H1 (cell line): ENCODE measurements at regions not wholly inside any gene's neighbourhood (a gene's known extent, or its start where the extent isn't known, plus 50 kb on each side); places are given as distances from the start of the nearest gene placed in this dataset.

Experiments used
- CTCF ChIA-PET: fragments of 300-600 bp; sonication (Branson Sonifier 250); formaldehyde crosslinking; loops from one replicate; lab custom pipeline; 2021; ENCODE audit not compliant: partially characterized antibody; lab: Charles Lee
- POLR2A ChIA-PET: fragments of 300-600 bp; sonication (Branson Sonifier 250); formaldehyde crosslinking; loops from one replicate; lab custom pipeline; 2021; ENCODE audit warnings: inconsistent platforms; ENCODE audit not compliant: partially characterized antibody; lab: Charles Lee
- DNase-seq, 2 experiments: peaks; one replicate each; pipeline versions ENCODE4 v3.0.0 to v3.0.0-alpha.2; 2010 to 2022; ENCODE audit warnings: low spot score in 2 of 2, low read depth in 1 of 2, mixed read lengths in 1 of 2
- FAIRE-seq: peaks from 2 replicates; lab custom pipeline; 2011; peaks lifted over from hg19 to GRCh38; lab: Jason Lieb, UNC
- H2AFZ ChIP-seq: 2 replicates; pipeline ENCODE4 v1.8.1; 2012; ENCODE audit warnings: low read length, inconsistent platforms
- H2AK5ac ChIP-seq: 2 replicates; pipeline ENCODE4 v1.6.1; 2013; ENCODE audit warnings: low read depth, low read length
- H2BK120ac ChIP-seq: replicated peaks from 2 replicates; pipeline ENCODE3; 2013; ENCODE audit warnings: low read depth, low read length, inconsistent platforms
- H2BK12ac ChIP-seq: 2 replicates; pipeline ENCODE4 v1.6.1; 2013; ENCODE audit warnings: low read depth, low read length
- H2BK15ac ChIP-seq: 2 replicates; pipeline ENCODE4 v1.6.1; 2013; ENCODE audit warnings: low read length
- H2BK20ac ChIP-seq: 2 replicates; pipeline ENCODE4 v1.6.1; 2013; ENCODE audit warnings: low read length
- H2BK5ac ChIP-seq: 2 replicates; pipeline ENCODE4 v1.6.1; 2013; ENCODE audit warnings: low read depth, low read length
- H3K14ac ChIP-seq: 2 replicates; pipeline ENCODE4 v1.6.1; 2013; ENCODE audit warnings: inconsistent platforms; ENCODE audit not compliant: insufficient read length
- H3K18ac ChIP-seq: 2 replicates; pipeline ENCODE4 v1.6.1; 2013; ENCODE audit warnings: low read length; ENCODE audit errors: extremely low read depth
- H3K23ac ChIP-seq: 2 replicates; pipeline ENCODE4 v1.6.1; 2013; ENCODE audit warnings: inconsistent platforms; ENCODE audit not compliant: insufficient read length
- H3K23me2 ChIP-seq: 2 replicates; pipeline ENCODE4 v1.6.1; 2013; ENCODE audit warnings: low read depth, low read length
- H3K27ac ChIP-seq: 2 replicates; pipeline ENCODE4 v1.6.1; 2011; ENCODE audit warnings: low read depth, low read length, inconsistent platforms
- H3K27me3 ChIP-seq, 4 experiments: replicated peaks in 1 of 4; 1 replicate in 1 of 4; 2 replicates in 3 of 4; pipeline versions ENCODE4 v1.6.1 to v1.8.1; 2011 to 2013; ENCODE audit warnings: low read length in 3 of 4, mild to moderate bottlenecking in 3 of 4, inconsistent platforms in 2 of 4, mixed read lengths in 2 of 4, moderate library complexity in 1 of 4; ENCODE audit not compliant: control insufficient read depth in 3 of 4, insufficient read depth in 3 of 4; ENCODE audit errors: extremely low read depth in 1 of 4
- H3K36me3 ChIP-seq, 4 experiments: 2 replicates each; pipeline versions ENCODE4 v1.6.1 to v1.8.1; 2011 to 2013; ENCODE audit warnings: mild to moderate bottlenecking in 4 of 4, low read length in 3 of 4, moderate library complexity in 2 of 4, control low read depth in 1 of 4, inconsistent platforms in 1 of 4; ENCODE audit not compliant: insufficient read depth in 4 of 4, control insufficient read depth in 2 of 4
- H3K4ac ChIP-seq: replicated peaks from 2 replicates; pipeline ENCODE3; 2013; ENCODE audit warnings: low read length, low read depth, mixed read lengths, inconsistent platforms; ENCODE audit not compliant: insufficient read length
- H3K4me1 ChIP-seq, 4 experiments: replicated peaks in 1 of 4; 1 replicate in 1 of 4; 2 replicates in 3 of 4; pipeline versions ENCODE4 v1.6.1 to v1.8.1; 2011 to 2013; ENCODE audit warnings: low read length in 3 of 4, inconsistent platforms in 2 of 4, mixed read lengths in 1 of 4; ENCODE audit not compliant: insufficient read depth in 4 of 4, control insufficient read depth in 3 of 4
- H3K4me2 ChIP-seq, 2 experiments: 2 replicates each; pipeline versions ENCODE4 v1.6.1 to v1.8.1; 2011 to 2013; ENCODE audit warnings: low read depth in 2 of 2, low read length in 2 of 2, control low read depth in 1 of 2, inconsistent platforms in 1 of 2, mild to moderate bottlenecking in 1 of 2; ENCODE audit not compliant: insufficient read depth in 1 of 2
- H3K4me3 ChIP-seq, 4 experiments: fragments of 200-600, 300-600 bp in 1 of 4; sonication (generic), shearing (Covaris generic), sonication (Bioruptor Twin) in 1 of 4; 2 replicates each; pipeline versions ENCODE4 v1.5.1 to v1.8.1; 2011 to 2016; ENCODE audit warnings: low read length in 4 of 4, low read depth in 3 of 4, control low read depth in 2 of 4, inconsistent platforms in 2 of 4, mild to moderate bottlenecking in 2 of 4, mixed read lengths in 1 of 4, moderate library complexity in 1 of 4; ENCODE audit not compliant: insufficient read depth in 2 of 4; ENCODE audit errors: extremely low read depth in 1 of 4
- H3K56ac ChIP-seq: replicated peaks from 2 replicates; pipeline ENCODE3; 2013; ENCODE audit warnings: low read depth, mild to moderate bottlenecking, mixed read lengths, low read length, inconsistent platforms; ENCODE audit not compliant: insufficient read length
- H3K79me1 ChIP-seq: 2 replicates; pipeline ENCODE4 v1.6.1; 2013; ENCODE audit warnings: low read depth, low read length, control low read depth
- H3K79me2 ChIP-seq, 2 experiments: 2 replicates each; pipeline versions ENCODE4 v1.6.1 to v1.8.1; 2012 to 2013; ENCODE audit warnings: low read length in 2 of 2, mild to moderate bottlenecking in 2 of 2, inconsistent platforms in 1 of 2; ENCODE audit not compliant: insufficient read depth in 2 of 2, control insufficient read depth in 1 of 2
- H3K9ac ChIP-seq, 4 experiments: replicated peaks in 1 of 4; 1 replicate in 1 of 4; 2 replicates in 3 of 4; pipeline versions ENCODE4 v1.6.1 to v1.8.1; 2011 to 2013; ENCODE audit warnings: low read depth in 3 of 4, low read length in 3 of 4, control low read depth in 2 of 4, mild to moderate bottlenecking in 2 of 4, moderate library complexity in 2 of 4, inconsistent platforms in 1 of 4; ENCODE audit errors: extremely low read depth in 1 of 4
- H3K9me3 ChIP-seq, 2 experiments: 2 replicates each; pipeline versions ENCODE4 v1.6.1 to v1.8.1; 2012 to 2013; ENCODE audit warnings: mild to moderate bottlenecking in 2 of 2, moderate library complexity in 2 of 2, control low read depth in 1 of 2, inconsistent platforms in 1 of 2, low read depth in 1 of 2, low read length in 1 of 2, mixed read lengths in 1 of 2; ENCODE audit not compliant: insufficient read depth in 2 of 2
- H4K20me1 ChIP-seq, 2 experiments: replicated peaks in 1 of 2; 2 replicates each; pipeline versions ENCODE3 to v1.8.1; 2011 to 2013; ENCODE audit warnings: inconsistent platforms in 2 of 2, low read length in 2 of 2, mild to moderate bottlenecking in 1 of 2; ENCODE audit not compliant: insufficient read depth in 2 of 2, control insufficient read depth in 1 of 2
- H4K5ac ChIP-seq: 2 replicates; pipeline ENCODE4 v1.6.1; 2013; ENCODE audit warnings: low read length, low read depth, mixed read lengths, inconsistent platforms; ENCODE audit not compliant: insufficient read length
- H4K8ac ChIP-seq: 2 replicates; pipeline ENCODE4 v1.8.0; 2013; ENCODE audit warnings: mild to moderate bottlenecking, moderate library complexity, low read length, inconsistent platforms; ENCODE audit not compliant: insufficient read depth; ENCODE audit errors: extremely low read depth
- H4K91ac ChIP-seq: replicated peaks from 2 replicates; pipeline ENCODE3; 2013; ENCODE audit warnings: low read length, mixed read lengths, inconsistent platforms; ENCODE audit not compliant: insufficient read length
- CEBPB ChIP-seq: IDR thresholded peaks from 2 replicates; pipeline ENCODE4 v1.6.1; 2012; ENCODE audit warnings: low read depth, low read length
- EP300 ChIP-seq, 2 experiments: IDR thresholded peaks; 1 replicate in 1 of 2; 2 replicates in 1 of 2; pipeline ENCODE4 v1.6.1; 2011 to 2012; ENCODE audit warnings: low read depth in 2 of 2, low read length in 2 of 2, mild to moderate bottlenecking in 2 of 2, borderline replicate concordance in 1 of 2, inconsistent platforms in 1 of 2, moderate library complexity in 1 of 2
- WGBS, 2 experiments: shearing (Covaris generic) in 1 of 2; methylation state at CpG; one replicate each; pipeline versions ENCODE4 v1.1.6 to v1.1.7; 2013 to 2015; ENCODE audit warnings: low lambda C conversion rate in 2 of 2, mixed read lengths in 2 of 2, inconsistent platforms in 1 of 2, low coverage in 1 of 2, missing lambda C conversion rate in 1 of 2; ENCODE audit not compliant: insufficient replicate concordance in 2 of 2, insufficient coverage in 1 of 2, insufficient read length in 1 of 2; ENCODE audit errors: extremely low coverage in 1 of 2, missing lambda C conversion rate in 1 of 2; 5-methylcytosine and 5-hydroxymethylcytosine counted together

DNA sequence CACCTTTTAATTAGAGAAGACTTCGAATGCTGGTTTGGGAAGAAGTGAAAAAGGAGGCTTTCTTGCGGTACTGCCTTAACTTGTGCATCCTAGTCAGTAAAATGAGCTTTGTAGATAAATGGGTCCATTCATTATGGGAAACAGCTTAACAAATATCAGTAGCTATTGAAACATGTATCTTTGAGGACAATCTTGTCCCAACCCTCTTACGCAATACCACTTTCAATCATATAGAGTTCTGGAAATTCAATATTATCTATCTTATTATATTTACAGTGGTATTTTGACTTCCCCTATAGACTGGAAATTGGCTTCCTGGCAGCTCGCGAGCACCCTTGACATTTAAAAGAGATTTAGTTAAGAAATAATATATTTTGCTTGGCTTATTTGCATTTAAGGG, 565.8 kb upstream of the NUDT12 start:
- no peak overlapping the region for H2BK12ac ChIP-seq
- no peak overlapping the region for H3K4me3 ChIP-seq
- no peak overlapping the region for H4K91ac ChIP-seq
- CTCF ChIA-PET = no interaction called here
- H2AFZ ChIP-seq = no peak overlapping the region
- no peak overlapping the region for H3K14ac ChIP-seq
- H3K4me2 ChIP-seq = no peak overlapping the region
- POLR2A ChIA-PET = no interaction called here
- no peak for TF ChIP-seq EP300 (IDR thresholded peaks at IDR 0.05; ENCODE audit: borderline replicate concordance in 1 of 2, low read depth in 2 of 2, low read length in 2 of 2)
- TF ChIP-seq CEBPB = peak; percentile 69; the same call in 1 of the 2 replicates
- H4K20me1 ChIP-seq = no peaks in the 10 kb centered on the region
- H3K23me2 ChIP-seq = peaks cover under 1% of the 10 kb centered on the region; the same call in 1 of the 2 replicates
- 87% methylated on average over 5 of the region's 5 CpGs; no CpG with 5 or more reads in 1 of the 2 experiments for WGBS, 2 experiments
- H3K27ac ChIP-seq = no peak overlapping the region
- no peak for DNase-seq
- H3K4ac ChIP-seq = no peak overlapping the region
- H4K5ac ChIP-seq = no peak overlapping the region
- no peaks in the 10 kb centered on the region for H3K79me1 ChIP-seq
- no peak overlapping the region for H3K18ac ChIP-seq
- H3K56ac ChIP-seq = no peak overlapping the region
- H2BK120ac ChIP-seq = no peak overlapping the region
- H4K8ac ChIP-seq = no peak overlapping the region
- no peaks in the 10 kb centered on the region for H3K79me2 ChIP-seq
- H3K4me1 ChIP-seq = no peaks in the 10 kb centered on the region
- H3K9me3 ChIP-seq = peaks cover under 1 to 3% of the 10 kb centered on the region in 2 experiments; a peak in 1 of 4 replicates
- H2BK15ac ChIP-seq = no peak overlapping the region
- H3K36me3 ChIP-seq = no peaks in the 10 kb centered on the region
- H2BK5ac ChIP-seq = no peak overlapping the region
- H2AK5ac ChIP-seq = no peak overlapping the region
- H3K23ac ChIP-seq = no peak overlapping the region
- H2BK20ac ChIP-seq = no peak overlapping the region
- H3K27me3 ChIP-seq = no peaks in the 10 kb centered on the region
- no peak for FAIRE-seq
- H3K9ac ChIP-seq = no peak overlapping the region
